Mucosa of descending colon (tissue), 3 donors: ENCODE measurements at regions not wholly inside any gene's neighbourhood (a gene's known extent, or its start where the extent isn't known, plus 50 kb on each side); places are given as distances from the start of the nearest gene placed in this dataset.

Experiments used
- ATAC-seq: fragments of 200-7000 bp; cut with Tn5 transposase; one replicate; pipeline ENCODE4 v1.9.1; 2020; ENCODE audit warnings: mild to moderate bottlenecking, moderate library complexity
- DNase-seq, 3 donors: peaks; one replicate each; pipeline ENCODE4 v3.0.0-alpha.2; 2020
- H3K36me3 ChIP-seq: fragments of 200-600 bp; one replicate; pipeline ENCODE4 v1.8.0; 2021; ENCODE audit warnings: low read depth, mild to moderate bottlenecking
- H3K4me1 ChIP-seq: fragments of 200-600 bp; one replicate; pipeline ENCODE4 v1.8.0; 2021; ENCODE audit warnings: low read depth, mild to moderate bottlenecking
- H3K4me3 ChIP-seq: fragments of 200-600 bp; one replicate; pipeline ENCODE4 v1.8.0; 2021; ENCODE audit warnings: mild to moderate bottlenecking
- H3K9me3 ChIP-seq: fragments of 200-600 bp; one replicate; pipeline ENCODE4 v1.8.0; 2021; ENCODE audit warnings: mild to moderate bottlenecking
- CTCF ChIP-seq: fragments of 200-600 bp; IDR thresholded peaks from one replicate; pipeline ENCODE4 v1.8.0; 2022; ENCODE audit warnings: antibody characterized with exemption, mild to moderate bottlenecking
- intact Hi-C, 2 donors: fragments of 100-400 bp; cut with DNase I in 1 of 2; cut with micrococcal nuclease in 1 of 2; formaldehyde crosslinking; loops; one replicate each; pipeline versions ENCODE4 v1.11.0 to v1.11.1; 2022; cut with DNase I, micrococcal nuclease
- donor health status: DM: no; HTN: no; CAD: no; lungs with moderate emphysema.
- donor health status: DM: no; HTN: no; CAD: no.
- donor health status: DM: no; HTN: yes; CAD: no.

GRCh38 chr2:128550801-128551416, 232.2 kb upstream of the HS6ST1 start:
- H3K4me1 ChIP-seq: no peaks in the 10 kb centered on the region
- no peak overlapping the region for H3K4me3 ChIP-seq
- no peak for ATAC-seq
- TF ChIP-seq CTCF: no peak
- DNase-seq: no peak
- no peaks in the 10 kb centered on the region for H3K36me3 ChIP-seq
- intact Hi-C loops: no loop called here
- H3K9me3 ChIP-seq: no peaks in the 10 kb centered on the region

GRCh38 chr2:128551435-128551834, 232.8 kb upstream of the HS6ST1 start:
- TF ChIP-seq CTCF: no peak
- Histone ChIP-seq H3K9me3 (no peaks in the 10 kb centered on the region), H3K36me3 (no peaks in the 10 kb centered on the region), H3K4me1 (no peaks in the 10 kb centered on the region), H3K4me3 (no peak overlapping the region)
- DNase-seq: no peak
- no peak for ATAC-seq
- intact Hi-C loops: no loop called here

GRCh38 chr2:128552141-128552805, 233.6 kb upstream of the HS6ST1 start:
- Histone ChIP-seq H3K4me1 (no peaks in the 10 kb centered on the region), H3K36me3 (no peaks in the 10 kb centered on the region), H3K4me3 (no peak overlapping the region), H3K9me3 (no peaks in the 10 kb centered on the region)
- no peak for ATAC-seq
- no peak for DNase-seq
- TF ChIP-seq CTCF: no peak
- intact Hi-C loops: no loop called here

- intact Hi-C loops: no loop called here
- Histone ChIP-seq H3K9me3 (no peaks in the 10 kb centered on the region), H3K4me3 (no peak overlapping the region), H3K4me1 (no peaks in the 10 kb centered on the region), H3K36me3 (no peaks in the 10 kb centered on the region)
- DNase-seq (no peak), ATAC-seq (no peak)
- TF ChIP-seq CTCF: no peak
These were observed 234.3 kb upstream of the HS6ST1 start for GRCh38 chr2:128552806-128553551.

GRCh38 chr2:128554151-128554769, 235.6 kb upstream of the HS6ST1 start:
- Histone ChIP-seq H3K9me3 (no peaks in the 10 kb centered on the region), H3K4me3 (no peak overlapping the region), H3K4me1 (no peaks in the 10 kb centered on the region), H3K36me3 (no peaks in the 10 kb centered on the region)
- intact Hi-C loops: no loop called here
- DNase-seq (no peak), ATAC-seq (no peak)
- no peak for TF ChIP-seq CTCF
